ENCODE measurements at regions not wholly inside any gene's neighbourhood (a gene's known extent, or its start where the extent isn't known, plus 50 kb on each side); places are given as distances from the start of the nearest gene placed in this dataset.

GRCh38 chr18:78595924-78596573, 383.6 kb upstream of the SALL3 start:
- TF ChIP-seq, protein P1, sequence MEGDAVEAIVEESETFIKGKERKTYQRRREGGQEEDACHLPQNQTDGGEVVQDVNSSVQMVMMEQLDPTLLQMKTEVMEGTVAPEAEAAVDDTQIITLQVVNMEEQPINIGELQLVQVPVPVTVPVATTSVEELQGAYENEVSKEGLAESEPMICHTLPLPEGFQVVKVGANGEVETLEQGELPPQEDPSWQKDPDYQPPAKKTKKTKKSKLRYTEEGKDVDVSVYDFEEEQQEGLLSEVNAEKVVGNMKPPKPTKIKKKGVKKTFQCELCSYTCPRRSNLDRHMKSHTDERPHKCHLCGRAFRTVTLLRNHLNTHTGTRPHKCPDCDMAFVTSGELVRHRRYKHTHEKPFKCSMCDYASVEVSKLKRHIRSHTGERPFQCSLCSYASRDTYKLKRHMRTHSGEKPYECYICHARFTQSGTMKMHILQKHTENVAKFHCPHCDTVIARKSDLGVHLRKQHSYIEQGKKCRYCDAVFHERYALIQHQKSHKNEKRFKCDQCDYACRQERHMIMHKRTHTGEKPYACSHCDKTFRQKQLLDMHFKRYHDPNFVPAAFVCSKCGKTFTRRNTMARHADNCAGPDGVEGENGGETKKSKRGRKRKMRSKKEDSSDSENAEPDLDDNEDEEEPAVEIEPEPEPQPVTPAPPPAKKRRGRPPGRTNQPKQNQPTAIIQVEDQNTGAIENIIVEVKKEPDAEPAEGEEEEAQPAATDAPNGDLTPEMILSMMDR (IDR thresholded peaks at IDR 0.05; ENCODE audit: low read depth, low read length, poor library complexity, severe bottlenecking), result no peak
- TF ChIP-seq EZH2phosphoT487 (IDR thresholded peaks at IDR 0.05; ENCODE audit: borderline replicate concordance, low read length), result no peak
